ENCODE measurements at regions not wholly inside any gene's neighbourhood (a gene's known extent, or its start where the extent isn't known, plus 50 kb on each side); places are given as distances from the start of the nearest gene placed in this dataset.

DNA sequence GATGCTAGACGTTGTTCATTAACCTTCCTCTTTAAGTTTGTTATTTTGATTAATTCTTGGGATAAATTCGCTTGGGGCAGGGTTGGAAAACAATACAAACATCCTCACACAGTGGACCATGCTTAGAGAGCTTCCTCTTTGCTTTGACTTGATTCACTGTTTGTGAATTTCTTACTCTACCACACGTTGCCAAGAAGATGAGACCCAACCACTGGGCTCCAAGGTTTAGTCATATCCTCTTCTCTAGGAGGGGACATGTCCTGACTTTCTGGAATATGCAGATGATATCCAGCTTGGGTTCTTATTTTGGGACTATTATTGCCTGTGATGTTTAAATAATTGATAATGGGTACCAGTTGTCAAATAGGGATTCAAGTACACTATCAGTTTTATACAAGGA is 428.2 kb downstream of the ATP23 start:
- FAIRE-seq (no peak), DNase-seq (ENCODE audit: insufficient read length, low spot score) (no peak)
- TF ChIP-seq POU2F2 (IDR thresholded peaks at IDR 0.05; ENCODE audit: low read depth, low read length) (no peak), POLR2AphosphoS5 (IDR thresholded peaks at IDR 0.05; ENCODE audit: low read depth, low read length) (no peak), POLR2A (IDR thresholded peaks at IDR 0.05; ENCODE audit: low read depth, low read length) (no peak), PAX5 (IDR thresholded peaks at IDR 0.05; ENCODE audit: insufficient read depth, low read length, severe bottlenecking) (no peak), SPI1 (IDR thresholded peaks at IDR 0.05; ENCODE audit: low read depth, low read length) (no peak), TAF1 (IDR thresholded peaks at IDR 0.05; ENCODE audit: low read depth, low read length) (no peak)

DNA sequence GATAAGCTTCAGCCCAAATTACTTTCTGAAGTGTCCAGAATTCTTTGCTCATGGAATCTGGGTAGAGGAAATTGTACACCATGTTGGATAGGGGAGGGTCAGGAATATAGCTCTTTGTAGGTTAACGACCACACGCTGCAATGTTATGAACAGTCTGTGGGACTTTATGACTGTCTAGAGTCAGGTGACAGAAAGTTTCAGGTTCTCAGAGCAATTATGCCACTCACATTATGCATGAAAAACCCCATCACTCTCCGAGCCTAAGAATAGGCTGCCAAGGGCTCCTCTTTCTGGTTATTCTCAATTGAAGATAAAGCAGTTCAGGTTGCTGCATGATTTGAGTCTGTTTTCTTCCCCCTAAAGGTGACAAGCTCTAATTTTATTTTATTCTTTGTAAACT is 430.9 kb downstream of the ATP23 start:
- FAIRE-seq (peak; percentile 26), DNase-seq (ENCODE audit: insufficient read length, low spot score) (no peak)
- TF ChIP-seq PAX5 (IDR thresholded peaks at IDR 0.05; ENCODE audit: insufficient read depth, low read length, severe bottlenecking) (no peak), SPI1 (IDR thresholded peaks at IDR 0.05; ENCODE audit: low read depth, low read length) (no peak), POU2F2 (IDR thresholded peaks at IDR 0.05; ENCODE audit: low read depth, low read length) (peak; percentile 88)

DNA sequence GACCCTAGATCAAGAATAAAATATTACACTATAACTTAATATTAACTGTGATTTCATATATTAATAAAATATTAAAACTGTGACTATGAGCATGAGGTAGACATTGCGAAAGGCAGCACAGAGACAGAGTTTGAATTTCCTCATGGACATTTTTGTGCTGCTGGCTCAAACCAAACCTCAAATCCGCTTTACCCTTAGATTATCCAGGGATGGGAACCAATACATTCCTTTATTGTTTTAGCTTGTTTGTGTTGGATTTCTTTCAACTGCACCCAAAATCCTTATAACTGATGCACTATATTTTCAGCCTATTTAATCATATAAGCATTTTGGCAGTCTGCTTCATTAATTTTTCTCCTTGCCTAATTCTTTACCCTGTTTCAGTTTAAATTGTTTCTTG is 436.7 kb downstream of the ATP23 start:
- DNase-seq (ENCODE audit: insufficient read length, low spot score), result no peak
- TF ChIP-seq PAX5 (IDR thresholded peaks at IDR 0.05; ENCODE audit: insufficient read depth, low read length, severe bottlenecking) (no peak), TAF1 (IDR thresholded peaks at IDR 0.05; ENCODE audit: low read depth, low read length) (no peak)
- no peak for FAIRE-seq

DNA sequence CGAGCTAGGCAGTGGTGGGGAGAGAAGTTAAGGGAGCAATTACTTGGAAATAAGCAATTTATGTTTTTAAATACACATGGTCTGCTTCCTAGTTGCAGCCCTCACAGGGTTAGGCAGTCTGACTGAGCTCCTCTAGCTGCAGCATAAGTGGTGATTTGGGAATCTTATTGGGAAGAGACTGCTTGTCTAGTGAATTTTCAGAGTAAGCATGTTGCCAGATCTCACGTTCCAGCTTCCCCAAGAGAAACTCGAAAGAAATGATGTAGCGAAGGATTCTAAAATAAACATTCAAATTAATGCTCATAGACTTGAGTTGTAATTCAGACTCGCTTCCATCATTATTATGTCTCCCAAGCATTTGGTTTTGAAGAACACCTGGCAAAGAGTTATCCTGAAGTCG is 440.2 kb downstream of the ATP23 start:
- DNase-seq (ENCODE audit: insufficient read length, low spot score) (no peak), FAIRE-seq (no peak)
- TF ChIP-seq TAF1 (IDR thresholded peaks at IDR 0.05; ENCODE audit: low read depth, low read length), result no peak
- TF ChIP-seq POLR2A (IDR thresholded peaks at IDR 0.05; ENCODE audit: low read depth, low read length), result no peak
- TF ChIP-seq PAX5 (IDR thresholded peaks at IDR 0.05; ENCODE audit: insufficient read depth, low read length, severe bottlenecking), result no peak
- no peak for TF ChIP-seq POU2F2 (IDR thresholded peaks at IDR 0.05; ENCODE audit: low read depth, low read length)

DNA sequence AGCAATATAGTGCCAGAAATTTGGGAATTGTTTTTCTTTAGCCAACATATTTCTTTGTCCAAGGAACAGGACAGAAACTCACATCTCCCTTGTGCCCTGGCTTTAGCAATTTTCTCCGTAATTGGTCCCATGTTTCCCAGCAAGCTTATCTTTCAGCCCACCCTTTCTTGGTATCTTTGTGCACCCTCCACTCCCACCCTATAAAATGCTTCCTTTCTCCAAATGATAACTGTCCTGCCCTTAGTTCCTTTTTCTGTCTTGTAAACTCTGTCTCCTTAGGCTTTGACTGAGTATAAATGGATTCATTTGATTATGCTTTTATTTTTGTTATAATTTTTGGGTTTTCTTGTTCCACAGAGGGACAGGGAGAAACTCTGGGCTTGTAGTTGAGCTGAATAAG is 442.8 kb downstream of the ATP23 start:
- TF ChIP-seq POLR2AphosphoS5 (IDR thresholded peaks at IDR 0.05; ENCODE audit: low read depth, low read length) (no peak), PAX5 (IDR thresholded peaks at IDR 0.05; ENCODE audit: insufficient read depth, low read length, severe bottlenecking) (no peak), TAF1 (IDR thresholded peaks at IDR 0.05; ENCODE audit: low read depth, low read length) (no peak), POLR2A (IDR thresholded peaks at IDR 0.05; ENCODE audit: low read depth, low read length) (no peak), POU2F2 (IDR thresholded peaks at IDR 0.05; ENCODE audit: low read depth, low read length) (no peak), SPI1 (IDR thresholded peaks at IDR 0.05; ENCODE audit: low read depth, low read length) (no peak)
- DNase-seq (ENCODE audit: insufficient read length, low spot score) (no peak), FAIRE-seq (no peak)

DNA sequence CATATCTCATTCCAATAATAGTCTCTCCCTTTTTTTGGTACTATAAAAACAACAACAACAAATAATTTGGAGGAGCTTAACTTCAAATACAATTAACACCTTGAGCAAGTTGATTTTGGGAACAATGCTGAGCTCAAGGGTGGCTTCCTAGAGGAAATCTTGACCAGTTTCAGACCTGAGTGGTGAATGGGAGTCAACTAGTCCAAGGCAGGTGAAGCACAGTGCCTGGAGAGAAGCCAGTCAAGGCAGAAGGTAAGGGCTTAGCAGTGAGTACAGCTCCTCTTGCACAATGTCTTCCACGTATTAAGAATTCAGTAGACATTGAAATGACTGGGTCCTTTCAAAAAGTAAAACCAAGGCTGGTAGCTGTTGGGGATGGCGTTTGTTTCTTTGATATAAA is 444.8 kb downstream of the ATP23 start:
- DNase-seq (ENCODE audit: insufficient read length, low spot score) (no peak), FAIRE-seq (no peak)

GRCh38 chr12:58387199-58387598 is 445.8 kb downstream of the ATP23 start:
- FAIRE-seq (no peak), DNase-seq (ENCODE audit: insufficient read length, low spot score) (no peak)
- TF ChIP-seq POU2F2 (IDR thresholded peaks at IDR 0.05; ENCODE audit: low read depth, low read length) (no peak), TAF1 (IDR thresholded peaks at IDR 0.05; ENCODE audit: low read depth, low read length) (no peak), POLR2AphosphoS5 (IDR thresholded peaks at IDR 0.05; ENCODE audit: low read depth, low read length) (no peak), POLR2A (IDR thresholded peaks at IDR 0.05; ENCODE audit: low read depth, low read length) (no peak), SPI1 (IDR thresholded peaks at IDR 0.05; ENCODE audit: low read depth, low read length) (no peak), PAX5 (IDR thresholded peaks at IDR 0.05; ENCODE audit: insufficient read depth, low read length, severe bottlenecking) (no peak)

More for the DNA sequence above, 444.8 kb downstream of the ATP23 start:
- TF ChIP-seq POU2F2 (IDR thresholded peaks at IDR 0.05; ENCODE audit: low read depth, low read length) (no peak), TAF1 (IDR thresholded peaks at IDR 0.05; ENCODE audit: low read depth, low read length) (no peak), SPI1 (IDR thresholded peaks at IDR 0.05; ENCODE audit: low read depth, low read length) (no peak), POLR2AphosphoS5 (IDR thresholded peaks at IDR 0.05; ENCODE audit: low read depth, low read length) (no peak), PAX5 (IDR thresholded peaks at IDR 0.05; ENCODE audit: insufficient read depth, low read length, severe bottlenecking) (no peak), POLR2A (IDR thresholded peaks at IDR 0.05; ENCODE audit: low read depth, low read length) (no peak)

DNA sequence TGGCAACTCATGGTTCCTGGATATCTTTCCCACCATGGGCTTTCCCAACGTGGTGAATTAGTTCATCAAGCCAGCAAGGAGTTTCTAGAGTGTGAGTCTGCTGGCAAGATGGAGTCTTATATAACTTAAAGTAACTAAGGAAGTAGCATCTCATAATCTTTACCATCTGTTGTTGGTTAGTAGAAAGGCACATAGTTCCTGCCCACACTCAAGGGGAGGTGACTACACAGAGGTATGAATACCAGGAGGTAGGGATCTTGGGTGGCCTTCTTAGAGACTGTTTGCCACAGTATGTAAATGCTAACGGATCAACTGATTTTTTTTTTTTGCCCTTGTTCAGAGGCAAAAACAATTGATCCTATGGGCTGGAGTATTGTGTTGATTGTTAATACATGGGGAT is 446.9 kb downstream of the ATP23 start:
- DNase-seq (ENCODE audit: insufficient read length, low spot score) (no peak), FAIRE-seq (no peak)
- TF ChIP-seq SPI1 (IDR thresholded peaks at IDR 0.05; ENCODE audit: low read depth, low read length), result no peak
- TF ChIP-seq PAX5 (IDR thresholded peaks at IDR 0.05; ENCODE audit: insufficient read depth, low read length, severe bottlenecking), result no peak
- TF ChIP-seq POU2F2 (IDR thresholded peaks at IDR 0.05; ENCODE audit: low read depth, low read length), result no peak
- TF ChIP-seq TAF1 (IDR thresholded peaks at IDR 0.05; ENCODE audit: low read depth, low read length), result no peak
- no peak for TF ChIP-seq POLR2A (IDR thresholded peaks at IDR 0.05; ENCODE audit: low read depth, low read length)
- no peak for TF ChIP-seq POLR2AphosphoS5 (IDR thresholded peaks at IDR 0.05; ENCODE audit: low read depth, low read length)

- DNase-seq (ENCODE audit: insufficient read length, low spot score) (no peak), FAIRE-seq (no peak)
- TF ChIP-seq POU2F2 (IDR thresholded peaks at IDR 0.05; ENCODE audit: low read depth, low read length) (no peak), TAF1 (IDR thresholded peaks at IDR 0.05; ENCODE audit: low read depth, low read length) (no peak), POLR2AphosphoS5 (IDR thresholded peaks at IDR 0.05; ENCODE audit: low read depth, low read length) (no peak), POLR2A (IDR thresholded peaks at IDR 0.05; ENCODE audit: low read depth, low read length) (no peak), SPI1 (IDR thresholded peaks at IDR 0.05; ENCODE audit: low read depth, low read length) (no peak), PAX5 (IDR thresholded peaks at IDR 0.05; ENCODE audit: insufficient read depth, low read length, severe bottlenecking) (no peak)
These were observed 451.8 kb downstream of the ATP23 start for GRCh38 chr12:58393152-58393551.

DNA sequence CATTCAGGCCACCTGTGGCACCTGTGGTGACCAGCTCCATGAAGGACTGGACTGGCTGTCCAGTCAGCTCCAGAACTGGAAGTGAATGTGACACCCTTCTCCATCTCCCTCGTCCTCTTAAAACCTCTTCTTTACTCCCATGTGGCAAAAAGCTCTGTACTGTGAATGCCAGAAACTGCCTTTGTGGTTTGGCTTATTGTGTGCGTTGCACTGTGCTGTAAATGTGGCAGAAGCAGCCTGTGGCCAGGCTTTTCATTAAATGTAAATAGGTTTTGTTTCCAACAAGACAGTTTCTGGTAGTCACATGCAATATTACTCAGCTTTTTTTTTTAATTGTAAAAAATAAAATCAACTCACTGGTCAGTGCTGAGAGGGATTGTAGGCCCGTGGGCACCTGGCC is 453.7 kb downstream of the ATP23 start:
- no peak for TF ChIP-seq POU2F2 (IDR thresholded peaks at IDR 0.05; ENCODE audit: low read depth, low read length)
- no peak for TF ChIP-seq POLR2A (IDR thresholded peaks at IDR 0.05; ENCODE audit: low read depth, low read length)
- TF ChIP-seq TAF1 (IDR thresholded peaks at IDR 0.05; ENCODE audit: low read depth, low read length), result no peak
- no peak for TF ChIP-seq SPI1 (IDR thresholded peaks at IDR 0.05; ENCODE audit: low read depth, low read length)
- TF ChIP-seq POLR2AphosphoS5 (IDR thresholded peaks at IDR 0.05; ENCODE audit: low read depth, low read length), result no peak
- TF ChIP-seq PAX5 (IDR thresholded peaks at IDR 0.05; ENCODE audit: insufficient read depth, low read length, severe bottlenecking), result no peak
- DNase-seq (ENCODE audit: insufficient read length, low spot score), result no peak
- FAIRE-seq, result no peak
